ENCODE measurements at regions not wholly inside any gene's neighbourhood (a gene's known extent, or its start where the extent isn't known, plus 50 kb on each side); places are given as distances from the start of the nearest gene placed in this dataset.
"Not testable (repeated sequence)": the region's sequence is repeated elsewhere in the genome, so short reads cannot be mapped to it uniquely, and the experiment has no call there.

DNA sequence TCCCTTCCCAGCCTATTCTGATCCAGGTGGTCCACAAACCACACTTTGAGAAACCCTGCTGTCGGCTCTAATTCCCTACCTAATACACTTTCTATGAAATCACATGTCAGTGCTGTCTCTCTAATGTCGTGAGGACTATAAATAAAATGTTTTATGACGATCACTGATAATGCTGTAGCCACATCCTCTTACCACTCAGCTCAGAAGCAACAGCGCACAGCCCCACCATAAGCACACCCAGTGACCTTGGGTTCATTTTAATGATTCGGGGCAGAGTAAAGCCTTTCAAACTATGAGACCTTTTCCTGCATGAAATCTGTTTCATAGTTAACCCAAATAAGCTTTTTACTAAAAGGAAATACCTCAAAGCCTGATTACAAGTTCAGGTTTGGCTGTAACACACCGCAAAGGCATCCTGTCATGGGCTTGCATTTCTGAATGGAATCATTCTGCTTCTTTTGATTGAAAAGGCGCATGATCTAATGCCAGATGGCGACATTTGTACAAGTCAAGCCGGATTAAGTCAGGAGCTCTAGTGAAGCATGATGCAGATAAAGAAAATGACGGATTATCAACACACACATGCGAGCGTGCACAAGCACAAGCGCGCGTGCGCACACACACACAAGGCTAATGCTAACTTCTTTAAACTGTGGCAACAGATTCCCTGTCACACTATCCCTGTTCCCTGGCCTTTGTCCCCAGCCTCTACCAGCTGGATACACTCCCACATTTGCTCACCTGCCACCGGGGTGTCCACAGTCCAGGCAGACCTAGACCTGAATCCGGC is 180.5 kb upstream of the PDE1C start:
- in situ Hi-C loops (cut with HindIII; ENCODE audit: low pct_unique_long_range_greater_than_20kb, low sequenced_read_pairs): no loop called here

DNA sequence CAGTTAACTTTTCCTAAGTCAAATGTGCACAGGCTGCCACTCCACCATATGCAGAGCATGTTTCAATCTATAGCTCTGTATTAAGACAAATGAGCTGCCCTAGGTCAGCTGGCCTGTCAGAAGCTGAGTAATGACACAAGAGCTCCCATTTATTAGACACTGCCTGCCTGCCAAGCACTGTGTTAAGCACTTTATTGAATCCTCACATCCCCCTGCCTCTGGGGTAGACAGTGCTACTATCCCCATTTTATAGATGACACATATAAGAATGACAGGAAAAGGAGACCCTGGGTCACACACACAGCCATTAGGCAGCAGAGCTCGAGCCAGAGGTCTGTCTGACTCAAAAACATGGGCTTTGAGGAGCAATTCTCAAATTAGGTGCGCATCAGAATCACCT is 179.8 kb upstream of the PDE1C start:
- no peak for DNase-seq (ENCODE audit: low read depth, low spot score)
- in situ Hi-C loops (cut with HindIII; ENCODE audit: low pct_unique_long_range_greater_than_20kb, low sequenced_read_pairs): no loop called here

More for the DNA sequence above, 180.5 kb upstream of the PDE1C start:
- peak; percentile 34 for DNase-seq (ENCODE audit: low read depth, low spot score)

DNA sequence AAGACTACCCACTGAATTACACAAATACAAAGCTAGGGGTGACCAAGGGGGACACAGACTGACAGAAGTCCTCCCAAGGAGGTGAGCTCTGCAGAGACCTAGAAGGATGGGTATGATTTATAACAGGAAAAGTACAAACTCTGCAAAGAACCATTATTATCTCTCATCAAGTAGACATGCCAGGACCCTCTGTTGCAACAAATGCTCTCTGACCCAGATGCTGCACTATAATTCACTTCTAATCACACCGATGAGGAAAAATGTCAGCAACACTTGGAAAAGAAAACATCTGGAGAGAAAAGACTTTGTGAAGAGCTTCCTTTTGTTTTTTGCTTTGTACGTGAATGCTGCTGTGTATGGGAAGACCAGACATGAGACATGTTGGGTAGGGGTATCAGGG is 178.3 kb upstream of the PDE1C start:
- in situ Hi-C loops (cut with HindIII; ENCODE audit: low pct_unique_long_range_greater_than_20kb, low sequenced_read_pairs): no loop called here
- no peak for DNase-seq (ENCODE audit: low read depth, low spot score)

DNA sequence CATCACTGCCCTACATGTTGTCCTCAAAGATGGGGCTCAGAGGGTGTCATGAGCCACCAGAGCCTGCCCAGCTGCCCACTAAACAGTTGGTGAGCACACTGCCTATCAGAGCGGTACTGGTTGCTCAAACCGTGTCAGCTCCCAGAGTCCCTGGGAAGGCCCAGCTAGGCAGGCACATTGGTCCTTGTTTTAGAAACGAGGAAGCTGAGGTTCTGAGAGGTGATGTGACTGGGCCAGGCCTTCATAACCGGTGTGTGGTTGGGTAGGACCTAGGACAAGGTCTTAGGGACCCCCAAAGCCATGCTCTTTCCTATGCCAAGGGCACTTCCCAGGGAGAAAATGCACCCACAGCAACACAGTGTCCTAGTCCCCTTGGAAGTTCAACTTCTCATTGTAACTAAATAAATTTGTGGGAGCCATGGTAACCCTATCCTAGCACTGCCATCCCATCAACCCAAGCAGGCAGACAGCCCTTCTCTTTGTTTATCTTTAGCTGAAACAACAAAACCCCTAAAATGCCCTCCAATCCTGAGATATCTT is 174.7 kb upstream of the PDE1C start:
- DNase-seq (ENCODE audit: low read depth, low spot score): no peak
- in situ Hi-C loops (cut with HindIII; ENCODE audit: low pct_unique_long_range_greater_than_20kb, low sequenced_read_pairs): no loop called here

DNA sequence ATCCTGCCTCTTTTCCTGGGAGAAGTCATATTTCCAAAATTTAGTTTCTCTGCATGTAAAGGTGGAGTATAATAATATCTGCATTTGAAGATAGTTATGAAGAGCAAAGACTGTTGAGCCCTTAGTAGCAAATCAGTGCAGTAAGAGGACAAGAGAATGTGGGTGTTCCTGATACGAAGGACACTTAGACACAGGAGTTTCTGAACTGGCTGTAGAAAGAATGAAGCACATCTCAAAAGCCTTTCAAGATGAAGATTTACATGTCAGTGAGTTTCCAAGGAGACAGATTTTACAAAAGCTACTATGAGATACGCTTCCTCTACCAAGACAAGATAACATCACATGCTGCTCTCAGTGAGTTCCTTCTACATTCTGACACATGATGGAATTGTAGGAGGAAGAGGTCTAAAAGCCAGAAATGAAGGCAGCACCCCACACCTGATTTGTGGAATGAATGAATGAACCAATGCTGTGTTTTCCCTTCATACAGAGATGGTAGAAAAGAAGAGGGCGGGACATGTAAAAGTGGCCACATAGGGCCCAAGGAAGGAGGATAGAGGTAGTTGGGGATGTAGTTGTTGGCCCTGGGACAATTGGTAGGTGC is 173.6 kb upstream of the PDE1C start:
- DNase-seq (ENCODE audit: low read depth, low spot score): no peak
- in situ Hi-C loops (cut with HindIII; ENCODE audit: low pct_unique_long_range_greater_than_20kb, low sequenced_read_pairs): no loop called here

GRCh38 chr7:32242436-32242835 is 172.2 kb upstream of the PDE1C start:
- DNase-seq (ENCODE audit: low read depth, low spot score): no peak
- in situ Hi-C loops (cut with HindIII; ENCODE audit: low pct_unique_long_range_greater_than_20kb, low sequenced_read_pairs): no loop called here

- in situ Hi-C loops (cut with HindIII; ENCODE audit: low pct_unique_long_range_greater_than_20kb, low sequenced_read_pairs): no loop called here
- DNase-seq (ENCODE audit: low read depth, low spot score): no peak
Measured at GRCh38 chr7:32241636-32242035, 171.4 kb upstream of the PDE1C start.

GRCh38 chr7:32239764-32240163 is 169.6 kb upstream of the PDE1C start:
- in situ Hi-C loops (cut with HindIII; ENCODE audit: low pct_unique_long_range_greater_than_20kb, low sequenced_read_pairs): no loop called here
- DNase-seq (ENCODE audit: low read depth, low spot score): no peak

DNA sequence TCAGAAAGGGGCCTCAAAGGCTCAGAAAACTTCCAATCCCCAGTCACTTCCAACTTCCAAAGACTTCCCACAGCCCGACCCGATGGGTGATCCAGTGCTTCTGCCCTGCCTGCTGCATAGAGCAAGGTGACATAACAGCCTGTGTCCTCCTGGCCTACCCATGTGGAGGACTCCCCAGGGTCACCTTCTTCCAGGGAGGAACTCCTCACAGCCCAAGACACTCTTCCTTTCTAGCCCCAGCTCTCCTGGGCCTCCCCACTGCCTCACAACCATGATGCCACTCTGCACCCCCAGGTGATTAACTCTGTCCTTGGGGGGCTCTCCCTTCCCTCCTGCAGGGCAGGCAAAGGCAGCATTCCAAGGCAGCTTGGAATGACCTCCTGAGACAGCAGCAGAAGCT is 158.4 kb upstream of the PDE1C start:
- in situ Hi-C loops (cut with HindIII; ENCODE audit: low pct_unique_long_range_greater_than_20kb, low sequenced_read_pairs): no loop called here
- no peak for DNase-seq (ENCODE audit: low read depth, low spot score)

GRCh38 chr7:32227746-32228145 is 157.5 kb upstream of the PDE1C start:
- DNase-seq (ENCODE audit: low read depth, low spot score): no peak
- in situ Hi-C loops (cut with HindIII; ENCODE audit: low pct_unique_long_range_greater_than_20kb, low sequenced_read_pairs): no loop called here

DNA sequence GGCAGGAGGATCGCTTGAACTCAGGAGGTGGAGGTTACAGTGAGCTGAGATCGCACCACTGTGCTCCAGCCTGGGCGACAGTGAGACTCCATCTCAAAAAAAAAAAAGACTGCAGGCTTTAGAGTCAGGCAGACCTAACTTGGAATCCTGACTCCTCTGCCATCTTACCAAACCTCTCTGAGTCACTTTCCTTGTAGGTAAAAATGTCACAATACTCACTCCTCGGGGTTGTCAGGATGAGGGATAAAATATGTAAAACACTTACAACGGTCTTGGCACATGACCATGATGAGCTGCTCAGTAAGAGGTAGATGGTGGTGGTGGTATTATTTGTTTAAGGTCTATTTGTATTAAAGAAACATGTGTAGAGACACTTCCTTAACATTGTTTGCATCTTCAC is 154.1 kb upstream of the PDE1C start:
- DNase-seq (ENCODE audit: low read depth, low spot score): no peak
- in situ Hi-C loops (cut with HindIII; ENCODE audit: low pct_unique_long_range_greater_than_20kb, low sequenced_read_pairs): no loop called here

GRCh38 chr7:32223721-32224120 is 153.5 kb upstream of the PDE1C start:
- in situ Hi-C loops (cut with HindIII; ENCODE audit: low pct_unique_long_range_greater_than_20kb, low sequenced_read_pairs): no loop called here
- no peak for DNase-seq (ENCODE audit: low read depth, low spot score)

DNA sequence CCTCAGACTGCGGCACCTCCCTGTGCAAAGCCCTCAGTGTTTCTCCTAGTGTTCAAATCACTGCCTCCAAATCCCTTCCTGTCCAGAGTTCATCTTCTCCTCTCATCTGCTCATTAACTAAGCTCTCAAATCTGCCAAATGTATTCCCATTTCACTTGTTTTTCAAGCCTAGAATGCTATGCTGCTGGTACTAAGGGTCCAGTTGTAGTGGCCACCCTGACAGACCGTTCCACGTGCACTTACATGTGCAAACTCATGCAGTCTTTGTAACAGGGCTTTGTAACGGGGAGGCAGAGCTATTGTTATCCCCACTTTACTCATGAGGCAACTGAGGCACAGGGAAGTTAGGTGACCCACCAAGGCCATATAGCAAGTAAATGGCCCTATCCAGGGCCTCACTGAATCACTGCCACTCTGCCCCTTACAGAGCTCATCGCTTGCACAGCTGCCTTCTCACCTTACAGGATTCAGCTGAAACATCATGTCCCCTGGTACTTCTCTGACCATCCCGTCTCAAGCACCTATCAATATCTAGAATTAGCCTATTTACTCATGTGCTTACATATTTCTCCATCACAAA is 153.0 kb upstream of the PDE1C start:
- in situ Hi-C loops (cut with HindIII; ENCODE audit: low pct_unique_long_range_greater_than_20kb, low sequenced_read_pairs): no loop called here
- no peak for DNase-seq (ENCODE audit: low read depth, low spot score)

- no peak for DNase-seq (ENCODE audit: low read depth, low spot score)
- in situ Hi-C loops (cut with HindIII; ENCODE audit: low pct_unique_long_range_greater_than_20kb, low sequenced_read_pairs): no loop called here
Measured at GRCh38 chr7:32222251-32222900, 152.2 kb upstream of the PDE1C start.

- in situ Hi-C loops (cut with HindIII; ENCODE audit: low pct_unique_long_range_greater_than_20kb, low sequenced_read_pairs): no loop called here
- DNase-seq (ENCODE audit: low read depth, low spot score): no peak
Measured at GRCh38 chr7:32221736-32222135, 151.5 kb upstream of the PDE1C start.

DNA sequence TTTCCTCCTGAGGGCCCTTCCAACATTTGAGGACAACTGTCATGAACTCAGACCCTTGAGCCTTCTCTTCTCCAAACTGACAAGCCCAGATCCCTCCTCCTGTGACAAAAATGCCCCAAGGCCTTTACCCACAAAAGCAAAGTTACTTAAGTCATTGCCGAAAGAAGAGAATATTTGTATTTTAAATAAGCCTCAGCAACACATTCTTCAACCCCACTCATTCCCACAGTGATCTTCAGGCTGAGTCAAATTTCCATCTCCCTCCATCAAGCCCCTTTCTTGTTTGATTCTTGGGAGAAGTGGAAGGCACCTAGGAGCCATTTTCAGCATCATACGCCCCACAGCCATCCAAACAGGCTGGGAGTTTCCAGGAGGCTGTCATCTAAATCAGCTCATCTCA is 150.8 kb upstream of the PDE1C start:
- in situ Hi-C loops (cut with HindIII; ENCODE audit: low pct_unique_long_range_greater_than_20kb, low sequenced_read_pairs): no loop called here

GRCh38 chr7:32219831-32220230 is 149.6 kb upstream of the PDE1C start:
- in situ Hi-C loops (cut with HindIII; ENCODE audit: low pct_unique_long_range_greater_than_20kb, low sequenced_read_pairs): not testable (repeated sequence)

More for the DNA sequence above, 150.8 kb upstream of the PDE1C start:
- DNase-seq (ENCODE audit: low read depth, low spot score): no peak

GRCh38 chr7:32219416-32219815 is 149.2 kb upstream of the PDE1C start:
- in situ Hi-C loops (cut with HindIII; ENCODE audit: low pct_unique_long_range_greater_than_20kb, low sequenced_read_pairs): no loop called here
- no peak for DNase-seq (ENCODE audit: low read depth, low spot score)

More at GRCh38 chr7:32219831-32220230, 149.6 kb upstream of the PDE1C start:
- not testable (repeated sequence) for DNase-seq (ENCODE audit: low read depth, low spot score)
